OCI-LY7 (cell line): ENCODE measurements at regions not wholly inside any gene's neighbourhood (a gene's known extent, or its start where the extent isn't known, plus 50 kb on each side); places are given as distances from the start of the nearest gene placed in this dataset. TPM values are rescaled to one million over a fixed set of nuclear protein-coding genes. Genes with fewer than 3 reads are reported as not detected.

ENCODE experiments used
- BruUV-seq: library from RNA; stranded (reverse); fragments of 400-500 nt; replicated peaks from 2 replicates; lab custom pipeline; 2021; lab: Mats Ljungman, UMichigan
- CTCF ChIA-PET: fragments of 300-600 bp; sonication (Branson Sonifier 250); formaldehyde crosslinking; loops from one replicate; lab custom pipeline; 2022; ENCODE audit warnings: antibody characterized with exemption; ENCODE audit not compliant: unreplicated experiment; lab: Charles Lee
- POLR2A ChIA-PET: fragments of 300-600 bp; sonication (Branson Sonifier 250); formaldehyde crosslinking; loops from one replicate; lab custom pipeline; 2022; ENCODE audit warnings: antibody characterized with exemption; lab: Charles Lee
- DNase-seq: peaks from one replicate; pipeline ENCODE4 v3.0.0-alpha.2; 2015; ENCODE audit warnings: low spot score
- H2AFZ ChIP-seq: fragments of 200-600 bp; sonication (generic), shearing (Covaris generic); 2 replicates; pipeline ENCODE4 v1.6.1; 2014; ENCODE audit warnings: mild to moderate bottlenecking, antibody characterized with exemption, low read length, moderate library complexity
- H3K27ac ChIP-seq: fragments of 200-600 bp; sonication (generic); 2 replicates; pipeline ENCODE4 v1.5.1; 2014; ENCODE audit warnings: mixed run types, low read depth, mild to moderate bottlenecking, moderate library complexity, low read length, inconsistent platforms; ENCODE audit not compliant: poor library complexity, severe bottlenecking
- H3K36me3 ChIP-seq: fragments of 200-600 bp; sonication (generic); 2 replicates; pipeline ENCODE4 v1.6.1; 2014; ENCODE audit warnings: mild to moderate bottlenecking, antibody characterized with exemption, low read length, moderate library complexity, mixed read lengths; ENCODE audit not compliant: insufficient read depth
- H3K4me1 ChIP-seq: fragments of 200-600 bp; sonication (generic); 2 replicates; pipeline ENCODE4 v1.5.1; 2014; ENCODE audit warnings: mild to moderate bottlenecking, low read length; ENCODE audit not compliant: insufficient read depth, poor library complexity, severe bottlenecking
- H3K4me2 ChIP-seq: fragments of 200-600 bp; sonication (generic); 2 replicates; pipeline ENCODE4 v1.6.1; 2014; ENCODE audit warnings: mild to moderate bottlenecking, low read length
- H3K4me3 ChIP-seq: fragments of 200-600 bp; sonication (generic); 2 replicates; pipeline ENCODE4 v1.5.1; 2014; ENCODE audit warnings: mild to moderate bottlenecking, low read depth, low read length; ENCODE audit not compliant: poor library complexity, severe bottlenecking
- H3K79me2 ChIP-seq: fragments of 200-600 bp; sonication (generic); 2 replicates; pipeline ENCODE4 v1.6.1; 2016; ENCODE audit warnings: low read depth, mild to moderate bottlenecking, low read length, moderate library complexity, mixed read lengths; ENCODE audit not compliant: insufficient read depth
- H3K9me2 ChIP-seq: fragments of 200-600 bp; sonication (generic); 2 replicates; pipeline ENCODE4 v1.6.1; 2016; ENCODE audit warnings: mild to moderate bottlenecking, low read length, mixed read lengths; ENCODE audit not compliant: insufficient read depth
- H3K9me3 ChIP-seq: fragments of 200-600 bp; sonication (generic); 2 replicates; pipeline ENCODE4 v1.6.1; 2014; ENCODE audit warnings: mild to moderate bottlenecking, mixed run types, low read length, mixed read lengths
- H4K20me1 ChIP-seq: fragments of 200-600 bp; sonication (generic); 2 replicates; pipeline ENCODE4 v1.6.1; 2014; ENCODE audit warnings: mild to moderate bottlenecking, antibody characterized with exemption, low read length, moderate library complexity, mixed read lengths; ENCODE audit not compliant: insufficient read depth
- EZH2phosphoT487 ChIP-seq: fragments of 200-600 bp; sonication (generic); IDR thresholded peaks from 2 replicates; pipeline ENCODE4 v1.6.1; 2018; ENCODE audit warnings: low read depth, borderline replicate concordance, mild to moderate bottlenecking, mixed run types, antibody characterized with exemption, low read length, moderate library complexity, mixed read lengths
- intact Hi-C: fragments of 100-400 bp; cut with micrococcal nuclease; formaldehyde crosslinking; loops from one replicate; pipeline ENCODE4 v1.10.0; 2022; ENCODE audit not compliant: unreplicated experiment
- small RNA-seq: library from RNA; depleted of rRNA; stranded (forward); fragments of <200 nt; gene quantifications from one replicate; pipeline ENCODE3, GENCODE V24; 2014
- TF ChIP-seq, protein P1 (sequence below): fragments of 200-600 bp; sonication (generic); conservative IDR thresholded peaks from 2 replicates; pipeline ENCODE4 v1.5.1; 2014; ENCODE audit warnings: mild to moderate bottlenecking, antibody characterized with exemption, low read length, moderate library complexity, mixed read lengths

- Histone ChIP-seq H3K4me3 (no peak overlapping the region), H4K20me1 (no peaks in the 10 kb centered on the region), H3K4me2 (no peak overlapping the region), H3K9me3 (no peaks in the 10 kb centered on the region), H3K9me2 (no peaks in the 10 kb centered on the region), H3K36me3 (no peaks in the 10 kb centered on the region), H3K79me2 (no peaks in the 10 kb centered on the region), H2AFZ (no peak overlapping the region), H3K4me1 (no peaks in the 10 kb centered on the region), H3K27ac (no peak overlapping the region)
- intact Hi-C loops = no loop called here
- no peak for DNase-seq
- ChIA-PET POLR2A (interaction anchor here (0.9 kb wide), 1 partner anchor 41 kb away, joined by 3 read pairs; no protein-coding TSS in a partner anchor), CTCF (no interaction called here)
- no peak for TF ChIP-seq EZH2phosphoT487
- TF ChIP-seq, protein P1, sequence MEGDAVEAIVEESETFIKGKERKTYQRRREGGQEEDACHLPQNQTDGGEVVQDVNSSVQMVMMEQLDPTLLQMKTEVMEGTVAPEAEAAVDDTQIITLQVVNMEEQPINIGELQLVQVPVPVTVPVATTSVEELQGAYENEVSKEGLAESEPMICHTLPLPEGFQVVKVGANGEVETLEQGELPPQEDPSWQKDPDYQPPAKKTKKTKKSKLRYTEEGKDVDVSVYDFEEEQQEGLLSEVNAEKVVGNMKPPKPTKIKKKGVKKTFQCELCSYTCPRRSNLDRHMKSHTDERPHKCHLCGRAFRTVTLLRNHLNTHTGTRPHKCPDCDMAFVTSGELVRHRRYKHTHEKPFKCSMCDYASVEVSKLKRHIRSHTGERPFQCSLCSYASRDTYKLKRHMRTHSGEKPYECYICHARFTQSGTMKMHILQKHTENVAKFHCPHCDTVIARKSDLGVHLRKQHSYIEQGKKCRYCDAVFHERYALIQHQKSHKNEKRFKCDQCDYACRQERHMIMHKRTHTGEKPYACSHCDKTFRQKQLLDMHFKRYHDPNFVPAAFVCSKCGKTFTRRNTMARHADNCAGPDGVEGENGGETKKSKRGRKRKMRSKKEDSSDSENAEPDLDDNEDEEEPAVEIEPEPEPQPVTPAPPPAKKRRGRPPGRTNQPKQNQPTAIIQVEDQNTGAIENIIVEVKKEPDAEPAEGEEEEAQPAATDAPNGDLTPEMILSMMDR = no peak
- BruUV-seq = no TSS peak
Measured at GRCh38 chr9:84224246-84224645, 116.3 kb downstream of the SLC28A3 start.

Small RNA genes lying in the stretch of these regions (small RNA-seq; reads per million reads assigned to genes)
- not detected for gene AL390838.2
